IMR-90 (cell line): ENCODE measurements at regions not wholly inside any gene's neighbourhood (a gene's known extent, or its start where the extent isn't known, plus 50 kb on each side); places are given as distances from the start of the nearest gene placed in this dataset.

Experiments used
- ATAC-seq: fragments of 200-7000 bp; cut with Tn5 transposase; 2 replicates; pipeline ENCODE4 v1.9.1; 2020; ENCODE audit warnings: low read depth, mild to moderate bottlenecking, moderate library complexity
- BruUV-seq: library from RNA; stranded (reverse); fragments of 400-500 nt; replicated peaks from 2 replicates; lab custom pipeline; 2021; lab: Mats Ljungman, UMichigan
- CTCF ChIA-PET: fragments of 300-600 bp; formaldehyde crosslinking; extraction: SDS; loops from one replicate; lab custom pipeline; 2021; ENCODE audit warnings: antibody characterized with exemption; lab: Yijun Ruan, JAX
- POLR2A ChIA-PET: fragments of 300-600 bp; sonication (Branson Sonifier 250); formaldehyde crosslinking; loops from one replicate; lab custom pipeline; 2022; ENCODE audit warnings: antibody characterized with exemption; ENCODE audit not compliant: unreplicated experiment; lab: Charles Lee
- DNase-seq: peaks from one replicate; pipeline ENCODE4 v3.0.0; 2013
- H2AFZ ChIP-seq: replicated peaks from 2 replicates; pipeline ENCODE3; 2013; ENCODE audit warnings: low read length, mild to moderate bottlenecking; ENCODE audit not compliant: poor library complexity
- H2AK5ac ChIP-seq: 2 replicates; pipeline ENCODE4 v1.6.1; 2013; ENCODE audit warnings: low read depth, low read length, inconsistent platforms
- H2AK9ac ChIP-seq: replicated peaks from 2 replicates; pipeline ENCODE3; 2013; ENCODE audit warnings: mild to moderate bottlenecking, low read depth, low read length, moderate library complexity; ENCODE audit not compliant: poor library complexity
- H2BK120ac ChIP-seq: 2 replicates; pipeline ENCODE4 v1.6.1; 2013; ENCODE audit warnings: low read depth, low read length, inconsistent platforms
- H2BK15ac ChIP-seq: 3 replicates; pipeline ENCODE4 v1.6.1; 2013; ENCODE audit warnings: low read depth, low read length, inconsistent platforms
- H2BK20ac ChIP-seq: 2 replicates; pipeline ENCODE4 v1.6.1; 2013; ENCODE audit warnings: low read depth, mild to moderate bottlenecking, inconsistent platforms, low read length, moderate library complexity
- H2BK5ac ChIP-seq: 2 replicates; pipeline ENCODE4 v1.6.1; 2013; ENCODE audit warnings: mild to moderate bottlenecking, low read depth, low read length, inconsistent platforms; ENCODE audit not compliant: poor library complexity, severe bottlenecking
- H3K14ac ChIP-seq: replicated peaks from 2 replicates; pipeline ENCODE4 v1.6.1; 2013; ENCODE audit warnings: low read depth, low read length, inconsistent platforms
- H3K18ac ChIP-seq: 2 replicates; pipeline ENCODE4 v1.6.1; 2013; ENCODE audit warnings: low read depth, low read length, control low read depth
- H3K23ac ChIP-seq: 2 replicates; pipeline ENCODE4 v1.6.1; 2013; ENCODE audit warnings: low read depth, low read length, inconsistent platforms
- H3K27ac ChIP-seq: 2 replicates; pipeline ENCODE4 v1.5.1; 2013; ENCODE audit warnings: mild to moderate bottlenecking, control low read depth, low read length; ENCODE audit not compliant: insufficient read depth
- H3K27me3 ChIP-seq: 2 replicates; pipeline ENCODE4 v1.6.1; 2013; ENCODE audit warnings: low read length; ENCODE audit not compliant: control insufficient read depth, insufficient read depth
- H3K36me3 ChIP-seq: 2 replicates; pipeline ENCODE4 v1.6.1; 2013; ENCODE audit warnings: low read length, mixed read lengths; ENCODE audit not compliant: control insufficient read depth, insufficient read depth
- H3K4ac ChIP-seq: 2 replicates; pipeline ENCODE4 v1.6.1; 2013; ENCODE audit warnings: low read depth, low read length, inconsistent platforms
- H3K4me1 ChIP-seq: 2 replicates; pipeline ENCODE4 v1.6.1; 2013; ENCODE audit warnings: low read length, mixed read lengths; ENCODE audit not compliant: control insufficient read depth, insufficient read depth
- H3K4me2 ChIP-seq: 2 replicates; pipeline ENCODE4 v1.6.1; 2013; ENCODE audit warnings: low read depth, mild to moderate bottlenecking, control low read depth, low read length, moderate library complexity
- H3K4me3 ChIP-seq: 2 replicates; pipeline ENCODE4 v1.5.1; 2013; ENCODE audit warnings: low read depth, mild to moderate bottlenecking, control low read depth, low read length, moderate library complexity; ENCODE audit not compliant: insufficient read depth
- H3K56ac ChIP-seq: 2 replicates; pipeline ENCODE4 v1.6.1; 2013; ENCODE audit warnings: low read length, inconsistent platforms; ENCODE audit not compliant: insufficient read depth; ENCODE audit errors: extremely low read depth
- H3K79me1 ChIP-seq, 2 experiments: 2 replicates each; pipeline ENCODE4 v1.6.1; 2013; ENCODE audit warnings: low read length in 2 of 2, inconsistent platforms in 1 of 2, low read depth in 1 of 2
- H3K9ac ChIP-seq: 2 replicates; pipeline ENCODE4 v1.6.1; 2013; ENCODE audit warnings: low read depth, low read length, control low read depth
- H3K9me1 ChIP-seq: 2 replicates; pipeline ENCODE4 v1.6.1; 2013; ENCODE audit warnings: low read length, inconsistent platforms; ENCODE audit not compliant: insufficient read depth
- H3K9me3 ChIP-seq: 2 replicates; pipeline ENCODE4 v1.6.1; 2013; ENCODE audit warnings: low read length; ENCODE audit not compliant: control insufficient read depth, insufficient read depth
- H4K20me1 ChIP-seq: 2 replicates; pipeline ENCODE4 v1.6.1; 2013; ENCODE audit warnings: low read length, inconsistent platforms; ENCODE audit not compliant: insufficient read depth
- H4K5ac ChIP-seq: 2 replicates; pipeline ENCODE4 v1.6.1; 2013; ENCODE audit warnings: mild to moderate bottlenecking, low read depth, low read length, control low read depth
- H4K8ac ChIP-seq, 2 experiments: 2 replicates each; pipeline ENCODE4 v1.6.1; 2013; ENCODE audit warnings: low read depth in 2 of 2, low read length in 2 of 2, control low read depth in 1 of 2, inconsistent platforms in 1 of 2
- H4K91ac ChIP-seq: 2 replicates; pipeline ENCODE4 v1.6.1; 2013; ENCODE audit warnings: low read depth, low read length, inconsistent platforms; ENCODE audit not compliant: insufficient read depth
- BHLHE40 ChIP-seq: fragments of 150-350 bp; IDR thresholded peaks from 2 replicates; pipeline ENCODE4 v1.6.1; 2016; ENCODE audit warnings: mild to moderate bottlenecking, low read depth, low read length
- CHD1 ChIP-seq: IDR thresholded peaks from 2 replicates; pipeline ENCODE4 v1.6.1; 2012; ENCODE audit warnings: low read depth, low read length, improper control_type of control experiment
- FOS ChIP-seq: fragments of 150-350 bp; IDR thresholded peaks from 2 replicates; pipeline ENCODE4 v1.6.1; 2016; ENCODE audit warnings: low read depth, low read length
- MAFK ChIP-seq: IDR thresholded peaks from 2 replicates; pipeline ENCODE4 v1.6.1; 2012; ENCODE audit warnings: low read depth, low read length, improper control_type of control experiment
- MAZ ChIP-seq: IDR thresholded peaks from 2 replicates; pipeline ENCODE4 v1.6.1; 2012; ENCODE audit warnings: low read depth, mild to moderate bottlenecking, low read length, improper control_type of control experiment, moderate library complexity, borderline replicate concordance
- NFE2L2 ChIP-seq: fragments of 150-350 bp; IDR thresholded peaks from 2 replicates; pipeline ENCODE4 v1.6.1; 2016; ENCODE audit warnings: low read depth, mild to moderate bottlenecking, low read length
- POLR2A ChIP-seq: IDR thresholded peaks from 2 replicates; pipeline ENCODE4 v1.6.1; 2012; ENCODE audit warnings: mild to moderate bottlenecking, low read depth, low read length
- RAD21 ChIP-seq: IDR thresholded peaks from 2 replicates; pipeline ENCODE4 v1.6.1; 2012; ENCODE audit warnings: low read length, improper control_type of control experiment
- RCOR1 ChIP-seq: IDR thresholded peaks from 2 replicates; pipeline ENCODE4 v1.6.1; 2012; ENCODE audit warnings: mild to moderate bottlenecking, low read length, improper control_type of control experiment; ENCODE audit not compliant: insufficient replicate concordance
- RFX5 ChIP-seq: IDR thresholded peaks from 2 replicates; pipeline ENCODE4 v1.8.0; 2012; ENCODE audit warnings: low read depth, mild to moderate bottlenecking, low read length, moderate library complexity
- SMC3 ChIP-seq: fragments of 150-350 bp; IDR thresholded peaks from 2 replicates; pipeline ENCODE4 v1.6.1; 2016; ENCODE audit warnings: low read depth, mild to moderate bottlenecking, antibody characterized with exemption, low read length, moderate library complexity
- USF2 ChIP-seq: fragments of 150-350 bp; IDR thresholded peaks from 2 replicates; pipeline ENCODE4 v1.6.1; 2017; ENCODE audit warnings: mild to moderate bottlenecking, antibody characterized with exemption, low read length, low read depth
- WGBS, 2 experiments: methylation state at CpG; one replicate each; pipeline versions ENCODE4 v1.1.5 to v1.1.7; 2013; ENCODE audit warnings: missing lambda C conversion rate in 2 of 2; ENCODE audit not compliant: insufficient read length in 1 of 2; ENCODE audit errors: extremely low coverage in 2 of 2; 5-methylcytosine and 5-hydroxymethylcytosine counted together
- dilution Hi-C: fragments of 300-500 bp; cut with HindIII; formaldehyde crosslinking; loops from one replicate; pipeline ENCODE4 v1.14.3; 2018; ENCODE audit warnings: low sequenced_read_pairs; ENCODE audit not compliant: unreplicated experiment
- in situ Hi-C: fragments of 300-500 bp; cut with MboI; formaldehyde crosslinking; loops from 3 replicates; pipeline ENCODE4 v1.14.3; 2019; ENCODE audit warnings: low sequenced_read_pairs, inconsistent platforms, mixed read lengths
- intact Hi-C: fragments of 100-400 bp; cut with micrococcal nuclease; formaldehyde crosslinking; loops from 2 replicates; pipeline ENCODE4 v1.10.0; 2022
- TF ChIP-seq, protein P1 (sequence below): conservative IDR thresholded peaks from 2 replicates; pipeline ENCODE4 v1.5.1; 2012; ENCODE audit warnings: mild to moderate bottlenecking, low read depth, low read length, improper control_type of control experiment
- TF ChIP-seq, protein P2 (sequence below): fragments of 150-350 bp; IDR thresholded peaks from 2 replicates; pipeline ENCODE4 v1.6.1; 2016; ENCODE audit warnings: low read depth, mild to moderate bottlenecking, low read length, moderate library complexity, borderline replicate concordance

GRCh38 chr16:64122177-64122576 lies 999.7 kb downstream of the CDH11 start:
- intact Hi-C loops: no loop called here
- WGBS, 2 experiments: no CpG with 5 or more reads among the region's 2 CpGs
- Histone ChIP-seq H3K36me3 (no peaks in the 10 kb centered on the region), H4K8ac (no peak overlapping the region), H3K23ac (no peak overlapping the region), H3K14ac (no peak overlapping the region), H3K9ac (no peak overlapping the region), H3K18ac (no peak overlapping the region), H3K4me3 (no peak overlapping the region), H4K20me1 (no peaks in the 10 kb centered on the region), H2BK5ac (no peak overlapping the region), H3K9me3 (no peaks in the 10 kb centered on the region), H3K27ac (no peak overlapping the region), H4K91ac (no peak overlapping the region), H2BK120ac (no peak overlapping the region), H3K79me1 (no peaks in the 10 kb centered on the region), H3K9me1 (no peaks in the 10 kb centered on the region), H3K4ac (no peak overlapping the region), H3K4me2 (no peak overlapping the region), H3K27me3 (no peaks in the 10 kb centered on the region), H2AFZ (no peak overlapping the region), H3K4me1 (no peaks in the 10 kb centered on the region), H4K5ac (no peak overlapping the region), H2AK9ac (no peak overlapping the region), H3K56ac (no peak overlapping the region), H2BK20ac (no peak overlapping the region), H2AK5ac (no peak overlapping the region), H2BK15ac (no peak overlapping the region)
- ChIA-PET POLR2A (no interaction called here), CTCF (interaction anchor here (0.5 kb wide), 1 partner anchor 1041 kb away, joined by 10 read pairs; no protein-coding TSS in a partner anchor)
- dilution Hi-C loops: no loop called here
- ATAC-seq (no peak), DNase-seq (no peak)
- no peak for TF ChIP-seq FOS
- TF ChIP-seq MAFK: no peak
- TF ChIP-seq, protein P1, sequence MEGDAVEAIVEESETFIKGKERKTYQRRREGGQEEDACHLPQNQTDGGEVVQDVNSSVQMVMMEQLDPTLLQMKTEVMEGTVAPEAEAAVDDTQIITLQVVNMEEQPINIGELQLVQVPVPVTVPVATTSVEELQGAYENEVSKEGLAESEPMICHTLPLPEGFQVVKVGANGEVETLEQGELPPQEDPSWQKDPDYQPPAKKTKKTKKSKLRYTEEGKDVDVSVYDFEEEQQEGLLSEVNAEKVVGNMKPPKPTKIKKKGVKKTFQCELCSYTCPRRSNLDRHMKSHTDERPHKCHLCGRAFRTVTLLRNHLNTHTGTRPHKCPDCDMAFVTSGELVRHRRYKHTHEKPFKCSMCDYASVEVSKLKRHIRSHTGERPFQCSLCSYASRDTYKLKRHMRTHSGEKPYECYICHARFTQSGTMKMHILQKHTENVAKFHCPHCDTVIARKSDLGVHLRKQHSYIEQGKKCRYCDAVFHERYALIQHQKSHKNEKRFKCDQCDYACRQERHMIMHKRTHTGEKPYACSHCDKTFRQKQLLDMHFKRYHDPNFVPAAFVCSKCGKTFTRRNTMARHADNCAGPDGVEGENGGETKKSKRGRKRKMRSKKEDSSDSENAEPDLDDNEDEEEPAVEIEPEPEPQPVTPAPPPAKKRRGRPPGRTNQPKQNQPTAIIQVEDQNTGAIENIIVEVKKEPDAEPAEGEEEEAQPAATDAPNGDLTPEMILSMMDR: no peak
- no peak for TF ChIP-seq MAZ
- TF ChIP-seq NFE2L2: no peak
- TF ChIP-seq CHD1: no peak
- TF ChIP-seq RFX5: no peak
- no peak for TF ChIP-seq POLR2A
- TF ChIP-seq RAD21: no peak
- TF ChIP-seq, protein P2, sequence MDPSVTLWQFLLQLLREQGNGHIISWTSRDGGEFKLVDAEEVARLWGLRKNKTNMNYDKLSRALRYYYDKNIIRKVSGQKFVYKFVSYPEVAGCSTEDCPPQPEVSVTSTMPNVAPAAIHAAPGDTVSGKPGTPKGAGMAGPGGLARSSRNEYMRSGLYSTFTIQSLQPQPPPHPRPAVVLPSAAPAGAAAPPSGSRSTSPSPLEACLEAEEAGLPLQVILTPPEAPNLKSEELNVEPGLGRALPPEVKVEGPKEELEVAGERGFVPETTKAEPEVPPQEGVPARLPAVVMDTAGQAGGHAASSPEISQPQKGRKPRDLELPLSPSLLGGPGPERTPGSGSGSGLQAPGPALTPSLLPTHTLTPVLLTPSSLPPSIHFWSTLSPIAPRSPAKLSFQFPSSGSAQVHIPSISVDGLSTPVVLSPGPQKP: no peak
- TF ChIP-seq USF2: no peak
- TF ChIP-seq BHLHE40: no peak
- no peak for TF ChIP-seq RCOR1
- TF ChIP-seq SMC3: no peak
- BruUV-seq: no TSS peak
- in situ Hi-C loops: no loop called here
